Ectodermal cell (in vitro differentiated cells): ENCODE measurements at regions not wholly inside any gene's neighbourhood (a gene's known extent, or its start where the extent isn't known, plus 50 kb on each side); places are given as distances from the start of the nearest gene placed in this dataset.

Experiments
- H3K27ac ChIP-seq: 2 replicates; pipeline ENCODE4 v1.7.0; 2013; ENCODE audit warnings: mild to moderate bottlenecking, low read depth, low read length; ENCODE audit not compliant: insufficient read depth, poor library complexity, severe bottlenecking
- H3K27me3 ChIP-seq: 2 replicates; pipeline ENCODE4 v1.7.0; 2013; ENCODE audit warnings: mild to moderate bottlenecking, low read length; ENCODE audit not compliant: insufficient read depth, control insufficient read depth, poor library complexity, severe bottlenecking
- H3K36me3 ChIP-seq: one replicate; pipeline ENCODE4 v1.7.0; 2013; ENCODE audit warnings: low read length; ENCODE audit not compliant: control insufficient read depth, insufficient read depth
- H3K4me1 ChIP-seq: one replicate; pipeline ENCODE4 v1.7.0; 2013; ENCODE audit warnings: low read length; ENCODE audit not compliant: control insufficient read depth, insufficient read depth
- H3K4me3 ChIP-seq: 2 replicates; pipeline ENCODE4 v1.7.0; 2013; ENCODE audit warnings: low read depth, low read length, control low read depth; ENCODE audit not compliant: insufficient read depth
- H3K9me3 ChIP-seq: 2 replicates; pipeline ENCODE4 v1.7.0; 2013; ENCODE audit warnings: mild to moderate bottlenecking, low read length, moderate library complexity; ENCODE audit not compliant: control insufficient read depth
- WGBS, 2 experiments: methylation state at CpG; one replicate each; pipeline ENCODE4 v1.1.7; 2013; ENCODE audit warnings: missing lambda C conversion rate in 2 of 2; 5-methylcytosine and 5-hydroxymethylcytosine counted together

DNA sequence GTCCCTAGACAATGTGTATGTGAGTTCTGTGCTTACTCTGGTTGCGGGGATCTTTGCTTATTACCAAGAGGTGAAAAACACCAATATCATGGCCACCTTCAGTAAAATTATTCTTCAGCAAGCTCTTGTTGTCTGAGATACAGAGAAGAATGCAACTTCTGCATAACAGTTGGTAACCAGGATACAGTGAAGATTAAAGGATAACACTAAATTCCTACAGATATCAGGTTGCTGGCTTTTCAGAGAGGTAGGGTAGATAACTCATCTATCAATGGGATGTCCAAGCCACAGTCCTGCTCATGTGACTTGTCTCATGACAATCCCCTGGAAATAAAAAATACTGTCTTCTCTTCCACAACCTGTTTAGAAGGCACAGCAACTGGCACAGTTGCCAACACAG lies 308.5 kb downstream of the TNS1 start:
- H3K9me3 ChIP-seq: no peaks in the 10 kb centered on the region
- no peak overlapping the region for H3K27ac ChIP-seq
- H3K4me3 ChIP-seq: no peak overlapping the region
- no peaks in the 10 kb centered on the region for H3K27me3 ChIP-seq
- 83 to 100% methylated on average over 1 of the region's 1 CpG for WGBS, 2 experiments
- no peaks in the 10 kb centered on the region for H3K4me1 ChIP-seq
- no peaks in the 10 kb centered on the region for H3K36me3 ChIP-seq

- H3K27ac ChIP-seq: no peak overlapping the region
- WGBS, 2 experiments: 80 to 100% methylated on average over 1 of the region's 1 CpG
- no peaks in the 10 kb centered on the region for H3K4me1 ChIP-seq
- no peak overlapping the region for H3K4me3 ChIP-seq
- H3K9me3 ChIP-seq: no peaks in the 10 kb centered on the region
- H3K36me3 ChIP-seq: no peaks in the 10 kb centered on the region
- H3K27me3 ChIP-seq: no peaks in the 10 kb centered on the region
These were observed 309.4 kb downstream of the TNS1 start for GRCh38 chr2:217693363-217693762.

- Histone ChIP-seq H3K27me3 (no peaks in the 10 kb centered on the region), H3K4me1 (no peaks in the 10 kb centered on the region), H3K4me3 (no peak overlapping the region), H3K9me3 (no peaks in the 10 kb centered on the region), H3K36me3 (no peaks in the 10 kb centered on the region), H3K27ac (no peak overlapping the region)
- WGBS, 2 experiments: 90 to 92% methylated on average over 6 to 7 of the region's 7 CpGs
These were observed 310.7 kb downstream of the TNS1 start for GRCh38 chr2:217691920-217692666.

DNA sequence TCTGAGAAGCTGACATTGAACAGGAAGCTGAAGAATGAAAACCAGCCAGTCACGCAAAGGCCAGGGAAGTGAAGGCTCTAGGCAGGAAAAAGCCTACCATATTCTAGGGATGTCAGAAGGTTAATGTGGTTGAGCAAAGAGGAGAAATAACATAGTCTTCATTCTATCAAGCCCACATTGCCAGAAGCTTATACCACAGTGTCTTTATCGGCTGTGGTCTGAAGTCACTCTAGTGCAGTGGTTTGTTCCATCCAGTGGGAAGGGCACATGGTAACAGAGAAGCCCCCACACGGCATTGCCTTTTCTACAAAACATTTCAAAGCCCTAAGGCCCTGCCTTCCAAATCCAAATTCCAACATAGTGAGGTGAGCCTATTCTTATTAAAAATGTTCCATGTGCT lies 311.3 kb downstream of the TNS1 start:
- 95 to 97% methylated on average over 3 of the region's 3 CpGs for WGBS, 2 experiments

DNA sequence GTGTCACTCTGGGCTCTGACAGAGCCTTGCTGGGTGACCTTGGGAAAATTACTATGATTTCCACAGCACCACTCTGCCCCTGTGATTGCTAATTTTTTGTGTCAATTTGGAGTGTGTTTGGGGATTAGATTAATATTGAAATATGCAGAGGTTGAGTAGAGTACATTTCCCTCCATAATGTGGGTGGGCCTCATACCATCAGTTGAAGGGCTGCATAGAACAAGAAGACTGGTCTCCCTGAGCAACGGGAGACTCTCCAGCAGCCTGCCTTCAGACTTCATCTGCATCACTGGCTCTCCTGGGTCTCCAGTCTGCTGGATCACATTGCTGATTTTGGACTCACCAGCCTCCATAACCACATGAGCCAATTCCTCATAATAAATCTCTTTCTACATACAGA lies 313.7 kb downstream of the TNS1 start:
- no peaks in the 10 kb centered on the region for H3K4me1 ChIP-seq
- H3K27ac ChIP-seq: no peak overlapping the region
- H3K27me3 ChIP-seq: no peaks in the 10 kb centered on the region
- H3K9me3 ChIP-seq: no peaks in the 10 kb centered on the region
- no peak overlapping the region for H3K4me3 ChIP-seq
- 87 to 93% methylated on average over 1 of the region's 1 CpG for WGBS, 2 experiments
- H3K36me3 ChIP-seq: no peaks in the 10 kb centered on the region

More for the DNA sequence above, 311.3 kb downstream of the TNS1 start:
- H3K27ac ChIP-seq: no peak overlapping the region
- no peak overlapping the region for H3K4me3 ChIP-seq
- no peaks in the 10 kb centered on the region for H3K9me3 ChIP-seq
- no peaks in the 10 kb centered on the region for H3K36me3 ChIP-seq
- H3K4me1 ChIP-seq: no peaks in the 10 kb centered on the region
- H3K27me3 ChIP-seq: no peaks in the 10 kb centered on the region

DNA sequence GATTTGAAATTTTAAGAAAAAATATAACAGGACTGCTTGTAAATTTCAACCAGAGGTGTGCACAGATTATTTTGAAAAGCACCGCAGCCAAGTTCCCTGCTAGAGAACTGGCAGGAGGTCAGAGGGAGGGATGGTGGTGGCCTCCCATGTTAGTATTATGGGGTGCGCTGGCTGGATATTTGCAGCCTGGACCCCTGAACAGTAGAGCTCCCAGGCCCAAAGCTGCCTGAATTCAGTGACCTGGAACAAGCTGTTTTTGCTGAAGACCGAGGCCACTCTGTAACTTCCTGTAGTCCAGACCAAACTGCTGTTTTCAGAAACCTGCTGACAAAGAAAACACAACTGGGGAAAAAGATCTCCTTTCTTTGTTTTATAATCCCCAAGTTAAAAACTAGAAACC lies 314.3 kb downstream of the TNS1 start:
- Histone ChIP-seq H3K9me3 (no peaks in the 10 kb centered on the region), H3K27me3 (no peaks in the 10 kb centered on the region), H3K4me1 (no peaks in the 10 kb centered on the region), H3K27ac (no peak overlapping the region), H3K36me3 (no peaks in the 10 kb centered on the region), H3K4me3 (no peak overlapping the region)
- 93% methylated on average over 3 of the region's 3 CpGs for WGBS, 2 experiments

DNA sequence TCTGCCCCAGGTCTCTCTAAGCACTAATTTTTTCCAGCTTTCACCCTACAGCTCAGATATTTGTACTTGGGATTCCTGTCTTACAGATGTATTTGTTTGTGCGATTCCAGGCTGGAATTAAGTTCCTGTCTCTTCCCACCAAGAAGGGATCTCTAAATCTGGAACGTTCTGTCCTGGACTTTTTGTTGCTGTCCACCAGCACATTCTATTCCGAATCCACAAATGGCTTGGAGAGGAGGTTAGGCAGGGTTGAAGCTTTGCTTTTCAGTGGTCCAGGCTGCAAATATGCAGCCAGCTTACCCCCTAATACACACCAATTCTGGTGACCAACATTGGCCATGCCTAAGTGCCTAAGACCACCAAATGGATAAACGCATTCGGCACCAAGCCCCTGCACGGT lies 315.0 kb downstream of the TNS1 start:
- H3K9me3 ChIP-seq: no peaks in the 10 kb centered on the region
- WGBS, 2 experiments: 89 to 95% methylated on average over 6 of the region's 6 CpGs
- H3K27ac ChIP-seq: no peak overlapping the region
- no peaks in the 10 kb centered on the region for H3K36me3 ChIP-seq
- no peaks in the 10 kb centered on the region for H3K27me3 ChIP-seq
- no peaks in the 10 kb centered on the region for H3K4me1 ChIP-seq
- H3K4me3 ChIP-seq: no peak overlapping the region

GRCh38 chr2:217685255-217685605 lies 317.6 kb downstream of the TNS1 start:
- Histone ChIP-seq H3K4me1 (no peaks in the 10 kb centered on the region), H3K4me3 (no peak overlapping the region), H3K36me3 (no peaks in the 10 kb centered on the region), H3K9me3 (no peaks in the 10 kb centered on the region), H3K27me3 (no peaks in the 10 kb centered on the region), H3K27ac (no peak overlapping the region)
- WGBS, 2 experiments: 53 to 60% methylated on average over 4 of the region's 4 CpGs

DNA sequence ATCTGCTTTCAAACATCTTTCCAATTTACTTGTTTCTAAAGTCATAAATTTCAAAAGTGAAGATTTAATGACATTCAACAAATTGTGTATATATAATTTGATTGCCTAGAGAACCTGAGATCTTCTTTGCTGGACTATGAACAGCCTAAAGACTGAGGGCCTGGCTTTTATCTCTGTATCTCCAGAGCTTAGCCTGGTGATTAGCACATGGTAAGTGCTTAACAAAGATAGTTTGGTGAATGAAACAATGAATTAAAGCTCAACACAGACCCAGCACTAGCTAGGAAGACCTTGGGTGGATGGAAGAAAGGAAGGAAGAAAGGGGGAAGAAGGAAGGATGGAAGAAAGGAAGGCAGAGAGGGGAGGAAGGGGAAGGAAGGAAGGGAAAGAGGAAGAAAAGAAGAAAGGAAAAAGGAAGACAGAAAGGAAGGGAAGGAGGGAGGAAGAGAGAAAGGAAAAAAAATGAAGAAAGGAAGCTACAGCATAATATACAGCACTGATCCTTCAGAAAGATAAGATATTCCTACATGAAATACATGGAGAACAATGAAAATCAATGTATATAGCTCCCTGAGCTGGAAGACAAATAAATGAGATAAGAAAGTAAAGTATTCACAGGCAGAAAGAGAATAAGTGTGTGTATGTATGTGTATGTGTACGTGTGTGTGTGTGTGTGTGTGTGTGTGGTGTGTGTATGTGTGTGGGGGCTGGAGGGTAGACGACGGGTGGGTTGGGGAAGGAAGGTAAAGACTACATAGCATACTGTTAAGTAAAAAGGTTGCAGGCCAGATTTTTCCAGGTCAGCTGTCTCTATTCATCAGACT lies 318.2 kb downstream of the TNS1 start:
- Histone ChIP-seq H3K27ac (no peak overlapping the region), H3K4me3 (no peak overlapping the region), H3K4me1 (no peaks in the 10 kb centered on the region), H3K27me3 (no peaks in the 10 kb centered on the region), H3K36me3 (no peaks in the 10 kb centered on the region), H3K9me3 (no peaks in the 10 kb centered on the region)
- WGBS, 2 experiments: 76 to 79% methylated on average over 3 of the region's 3 CpGs

GRCh38 chr2:217683106-217683870 lies 319.5 kb downstream of the TNS1 start:
- WGBS, 2 experiments: 92 to 100% methylated on average over 1 of the region's 1 CpG
- no peak overlapping the region for H3K27ac ChIP-seq
- no peaks in the 10 kb centered on the region for H3K4me1 ChIP-seq
- no peaks in the 10 kb centered on the region for H3K9me3 ChIP-seq
- H3K4me3 ChIP-seq: no peak overlapping the region
- no peaks in the 10 kb centered on the region for H3K36me3 ChIP-seq
- H3K27me3 ChIP-seq: no peaks in the 10 kb centered on the region
